ENCODE measurements at regions not wholly inside any gene's neighbourhood (a gene's known extent, or its start where the extent isn't known, plus 50 kb on each side); places are given as distances from the start of the nearest gene placed in this dataset.

GRCh38 chr2:134193006-134193405, 60.9 kb upstream of the MGAT5 start:
- no peak for DNase-seq

- DNase-seq, result no peak
These were observed 59.4 kb upstream of the MGAT5 start for GRCh38 chr2:134194519-134194918.

GRCh38 chr2:134195341-134195740, 58.5 kb upstream of the MGAT5 start:
- no peak for DNase-seq

GRCh38 chr2:134197445-134197844, 56.4 kb upstream of the MGAT5 start:
- no peak for DNase-seq

- no peak for DNase-seq
These were observed 55.8 kb upstream of the MGAT5 start for GRCh38 chr2:134198006-134198634.

GRCh38 chr2:134199123-134199522, 54.7 kb upstream of the MGAT5 start:
- DNase-seq, result no peak

- DNase-seq, result no peak
These were observed 53.7 kb upstream of the MGAT5 start for GRCh38 chr2:134200036-134200618.

GRCh38 chr2:134201533-134201932, 52.3 kb upstream of the MGAT5 start:
- DNase-seq, result no peak

- no peak for DNase-seq
These were observed 51.5 kb upstream of the MGAT5 start for GRCh38 chr2:134202371-134202770.

GRCh38 chr2:134203175-134203574, 50.7 kb upstream of the MGAT5 start:
- no peak for DNase-seq

Measured in CD4-positive, alpha-beta T cell treated with Interferon gamma for 1 hour (primary cell).